HG03159 (cell line): ENCODE measurements at regions not wholly inside any gene's neighbourhood (a gene's known extent, or its start where the extent isn't known, plus 50 kb on each side); places are given as distances from the start of the nearest gene placed in this dataset.

Source experiments
- ATAC-seq: cut with Tn5 transposase; IDR thresholded peaks from one replicate; pipeline ENCODE4 v1.9.1; 2021; ENCODE audit warnings: mild to moderate bottlenecking, moderate library complexity; ENCODE audit not compliant: unreplicated experiment

DNA sequence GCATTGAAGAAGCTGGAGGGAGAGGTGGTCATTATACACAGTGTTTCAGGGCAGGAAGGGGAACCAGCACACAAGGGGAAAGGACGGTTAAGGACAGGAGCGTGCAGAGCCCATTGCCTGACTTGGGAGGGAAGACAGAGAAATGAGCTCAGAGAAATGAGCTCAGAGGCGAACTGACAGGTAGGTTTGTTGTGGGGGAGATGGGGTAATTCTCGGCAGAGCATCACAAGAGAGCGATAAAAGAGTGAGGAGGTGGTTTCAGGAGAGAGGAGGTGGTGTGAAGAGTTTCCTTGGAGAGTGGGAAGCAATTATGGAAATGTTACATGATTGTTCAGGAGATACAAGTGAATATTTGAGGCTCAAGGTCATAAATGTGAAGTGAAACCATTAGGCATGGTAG is 61.0 kb downstream of the MRGPRX1 start:
- no peak for ATAC-seq

DNA sequence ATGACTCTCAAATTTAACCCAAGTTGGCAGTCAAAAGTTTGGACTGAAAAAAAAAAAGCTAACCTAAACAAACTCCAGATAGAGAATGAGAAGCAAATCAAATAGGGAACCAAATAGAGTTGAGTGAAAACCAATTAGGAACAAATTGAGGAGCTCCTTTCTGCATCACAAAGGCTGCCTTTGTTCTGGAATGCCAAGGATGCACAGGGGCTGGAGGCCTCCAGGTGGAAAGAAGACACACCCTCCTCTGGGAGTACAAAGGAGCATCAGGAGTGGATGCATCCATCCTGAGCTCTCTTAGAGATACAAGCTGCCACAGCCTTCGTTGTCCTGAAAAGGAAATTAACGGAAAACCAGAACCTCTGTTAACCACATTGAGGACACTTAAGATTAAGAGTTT is 73.3 kb downstream of the MRGPRX1 start:
- ATAC-seq, result no peak

GRCh38 chr11:18865261-18865660 is 73.7 kb upstream of the PTPN5 start:
- ATAC-seq, result no peak

GRCh38 chr11:18853086-18853720 is 61.6 kb upstream of the PTPN5 start:
- peak; percentile 85 for ATAC-seq

- ATAC-seq, result no peak
These were observed 57.8 kb upstream of the PTPN5 start for GRCh38 chr11:18849406-18849805.

- ATAC-seq, result peak; percentile 81
These were observed 53.3 kb upstream of the PTPN5 start for GRCh38 chr11:18844753-18845367.
